NB4 (cell line): ENCODE measurements at regions not wholly inside any gene's neighbourhood (a gene's known extent, or its start where the extent isn't known, plus 50 kb on each side); places are given as distances from the start of the nearest gene placed in this dataset.
"Not testable (repeated sequence)": the region's sequence is repeated elsewhere in the genome, so short reads cannot be mapped to it uniquely, and the experiment has no call there.

Source experiments
- DNase-seq: peaks from one replicate; pipeline ENCODE4 v3.0.0; 2010; ENCODE audit warnings: low read depth
- H3K4me3 ChIP-seq: one replicate; pipeline ENCODE4 v1.5.1; 2011; ENCODE audit warnings: mild to moderate bottlenecking, low read depth, low read length, moderate library complexity
- CTCF ChIP-seq: IDR thresholded peaks from one replicate; pipeline ENCODE4 v1.5.1; 2012; ENCODE audit warnings: low read depth, low read length
- MYC ChIP-seq: IDR thresholded peaks from 2 replicates; pipeline ENCODE4 v1.6.1; 2011; ENCODE audit warnings: low read depth, low read length
- POLR2A ChIP-seq: IDR thresholded peaks from 2 replicates; pipeline ENCODE4 v1.6.1; 2011; ENCODE audit warnings: mild to moderate bottlenecking; ENCODE audit not compliant: insufficient read length; ENCODE audit errors: extremely low read depth
- TF ChIP-seq, protein P1 (sequence below): IDR thresholded peaks from 2 replicates; pipeline ENCODE4 v1.6.1; 2011; ENCODE audit warnings: low read depth, low read length

GRCh38 chr1:193394336-193394735 is 207.9 kb upstream of the B3GALT2 start:
- no peak for TF ChIP-seq MYC
- no peak for TF ChIP-seq CTCF
- TF ChIP-seq, protein P1, sequence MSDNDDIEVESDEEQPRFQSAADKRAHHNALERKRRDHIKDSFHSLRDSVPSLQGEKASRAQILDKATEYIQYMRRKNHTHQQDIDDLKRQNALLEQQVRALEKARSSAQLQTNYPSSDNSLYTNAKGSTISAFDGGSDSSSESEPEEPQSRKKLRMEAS = no peak
- TF ChIP-seq POLR2A = no peak
- H3K4me3 ChIP-seq = no peak overlapping the region
- no peak for DNase-seq

GRCh38 chr1:193392686-193393085 is 206.3 kb upstream of the B3GALT2 start:
- no peak for DNase-seq
- H3K4me3 ChIP-seq = no peak overlapping the region
- no peak for TF ChIP-seq MYC
- TF ChIP-seq, protein P1 = no peak
- no peak for TF ChIP-seq CTCF

- TF ChIP-seq CTCF (no peak), POLR2A (no peak), MYC (no peak)
- TF ChIP-seq, protein P1 = no peak
- DNase-seq = no peak
- H3K4me3 ChIP-seq = no peak overlapping the region
Measured at GRCh38 chr1:193388683-193389082, 202.3 kb upstream of the B3GALT2 start.

DNA sequence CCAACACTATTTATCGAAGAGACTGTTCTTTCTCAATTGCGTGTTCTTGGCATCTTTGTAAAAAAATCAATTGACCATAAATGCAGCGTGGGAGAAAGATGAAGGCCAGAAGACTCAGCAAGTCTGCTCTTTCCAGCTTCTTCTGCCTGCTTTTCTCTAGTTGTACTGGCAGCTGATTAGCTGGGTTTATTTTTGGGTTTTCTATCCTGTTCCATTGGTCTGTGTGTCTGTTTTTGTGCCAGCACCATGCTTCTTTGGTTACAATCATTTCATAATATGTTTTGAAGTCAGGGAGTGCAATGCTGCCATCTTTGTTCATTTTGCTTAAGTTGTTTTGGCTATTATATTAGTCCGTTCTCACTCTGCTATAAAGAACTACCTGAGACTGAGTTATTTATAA is 201.8 kb upstream of the B3GALT2 start:
- TF ChIP-seq MYC (no peak), CTCF (no peak), POLR2A (no peak)
- TF ChIP-seq, protein P1 = no peak
- DNase-seq = no peak
- no peak overlapping the region for H3K4me3 ChIP-seq

GRCh38 chr1:193387406-193387805 is 201.0 kb upstream of the B3GALT2 start:
- TF ChIP-seq, protein P1 = no peak
- TF ChIP-seq MYC (no peak), POLR2A (no peak), CTCF (no peak)

DNA sequence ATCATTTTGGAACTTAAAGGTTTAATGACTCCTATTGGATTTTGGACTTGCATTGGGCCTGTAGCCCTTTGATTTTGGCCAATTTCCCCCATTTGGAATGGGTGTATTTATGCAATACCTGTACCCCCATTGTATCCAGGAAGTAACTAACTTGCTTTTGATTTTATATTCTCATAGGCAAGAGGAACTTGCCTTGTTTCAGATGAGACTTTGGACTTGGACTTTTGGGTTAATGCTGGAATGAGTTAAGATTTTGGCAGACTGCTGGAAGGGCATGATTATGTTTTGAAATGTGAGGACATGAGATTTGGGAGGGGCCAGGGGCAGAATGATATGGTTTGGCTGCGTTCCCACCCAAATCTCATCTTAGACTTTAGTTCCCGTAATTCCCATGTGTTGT is 192.0 kb upstream of the B3GALT2 start:
- not testable (repeated sequence) for H3K4me3 ChIP-seq, DNase-seq

More at GRCh38 chr1:193387406-193387805, 201.0 kb upstream of the B3GALT2 start:
- no peak for DNase-seq
- no peak overlapping the region for H3K4me3 ChIP-seq
